ENCODE measurements at regions not wholly inside any gene's neighbourhood (a gene's known extent, or its start where the extent isn't known, plus 50 kb on each side); places are given as distances from the start of the nearest gene placed in this dataset.
"Not testable (repeated sequence)": the region's sequence is repeated elsewhere in the genome, so short reads cannot be mapped to it uniquely, and the experiment has no call there.

- H3K4me3 ChIP-seq (ENCODE audit: low read depth in 1 of 2, low read length in 2 of 2): no peak overlapping the region
- no peak overlapping the region for H3K27ac ChIP-seq (ENCODE audit: low read depth, low read length)
- no peak overlapping the region for H3K9ac ChIP-seq (ENCODE audit: low read depth in 1 of 2, low read length in 2 of 2)
- peaks cover 9 to 16% of the 10 kb centered on the region in 2 donors for H3K27me3 ChIP-seq (ENCODE audit: control insufficient read depth in 1 of 2, insufficient read depth in 2 of 2, low read length in 2 of 2)
- no peaks in the 10 kb centered on the region for H3K4me1 ChIP-seq (ENCODE audit: control insufficient read depth in 1 of 2, insufficient read depth in 2 of 2, low read length in 2 of 2)
- H3K36me3 ChIP-seq (ENCODE audit: control insufficient read depth in 1 of 2, insufficient read depth in 2 of 2, low read length in 2 of 2): no peaks in the 10 kb centered on the region
- H3K9me3 ChIP-seq (ENCODE audit: control insufficient read depth in 1 of 2, low read length in 2 of 2): no peaks in the 10 kb centered on the region
These were observed 99.9 kb downstream of the ANKRD18B start for GRCh38 chr9:33623658-33624586.

- not testable (repeated sequence) for H3K9ac ChIP-seq (ENCODE audit: low read depth in 1 of 2, low read length in 2 of 2); H3K4me1 ChIP-seq (ENCODE audit: control insufficient read depth in 1 of 2, insufficient read depth in 2 of 2, low read length in 2 of 2); H3K4me3 ChIP-seq (ENCODE audit: low read depth in 1 of 2, low read length in 2 of 2); H3K27ac ChIP-seq (ENCODE audit: low read depth, low read length); H3K9me3 ChIP-seq (ENCODE audit: control insufficient read depth in 1 of 2, low read length in 2 of 2); H3K36me3 ChIP-seq (ENCODE audit: control insufficient read depth in 1 of 2, insufficient read depth in 2 of 2, low read length in 2 of 2); H3K27me3 ChIP-seq (ENCODE audit: control insufficient read depth in 1 of 2, insufficient read depth in 2 of 2, low read length in 2 of 2)
These were observed 104.3 kb downstream of the ANKRD18B start for GRCh38 chr9:33628318-33628717.

- Histone ChIP-seq H3K4me1 (ENCODE audit: control insufficient read depth in 1 of 2, insufficient read depth in 2 of 2, low read length in 2 of 2) (no peaks in the 10 kb centered on the region), H3K9ac (ENCODE audit: low read depth in 1 of 2, low read length in 2 of 2) (no peak overlapping the region), H3K9me3 (ENCODE audit: control insufficient read depth in 1 of 2, low read length in 2 of 2) (no peaks in the 10 kb centered on the region), H3K27me3 (ENCODE audit: control insufficient read depth in 1 of 2, insufficient read depth in 2 of 2, low read length in 2 of 2) (peaks cover 0 to 8% of the 10 kb centered on the region in 2 donors), H3K4me3 (ENCODE audit: low read depth in 1 of 2, low read length in 2 of 2) (no peak overlapping the region), H3K27ac (ENCODE audit: low read depth, low read length) (no peak overlapping the region), H3K36me3 (ENCODE audit: control insufficient read depth in 1 of 2, insufficient read depth in 2 of 2, low read length in 2 of 2) (no peaks in the 10 kb centered on the region)
These were observed 104.9 kb downstream of the ANKRD18B start for GRCh38 chr9:33628865-33629410.

GRCh38 chr9:33633636-33634035 is 109.6 kb downstream of the ANKRD18B start:
- no peaks in the 10 kb centered on the region for H3K9me3 ChIP-seq (ENCODE audit: control insufficient read depth in 1 of 2, low read length in 2 of 2)
- no peaks in the 10 kb centered on the region for H3K4me1 ChIP-seq (ENCODE audit: control insufficient read depth in 1 of 2, insufficient read depth in 2 of 2, low read length in 2 of 2)
- no peak overlapping the region for H3K4me3 ChIP-seq (ENCODE audit: low read depth in 1 of 2, low read length in 2 of 2)
- H3K27me3 ChIP-seq (ENCODE audit: control insufficient read depth in 1 of 2, insufficient read depth in 2 of 2, low read length in 2 of 2): peaks cover 12 to 21% of the 10 kb centered on the region in 2 donors
- no peak overlapping the region for H3K9ac ChIP-seq (ENCODE audit: low read depth in 1 of 2, low read length in 2 of 2)
- H3K27ac ChIP-seq (ENCODE audit: low read depth, low read length): no peak overlapping the region
- no peaks in the 10 kb centered on the region for H3K36me3 ChIP-seq (ENCODE audit: control insufficient read depth in 1 of 2, insufficient read depth in 2 of 2, low read length in 2 of 2)

GRCh38 chr9:33637881-33638280 is 113.8 kb downstream of the ANKRD18B start:
- H3K27me3 ChIP-seq (ENCODE audit: control insufficient read depth in 1 of 2, insufficient read depth in 2 of 2, low read length in 2 of 2): peaks cover 19 to 24% of the 10 kb centered on the region in 2 donors
- H3K36me3 ChIP-seq (ENCODE audit: control insufficient read depth in 1 of 2, insufficient read depth in 2 of 2, low read length in 2 of 2): no peaks in the 10 kb centered on the region
- no peaks in the 10 kb centered on the region for H3K9me3 ChIP-seq (ENCODE audit: control insufficient read depth in 1 of 2, low read length in 2 of 2)
- H3K4me1 ChIP-seq (ENCODE audit: control insufficient read depth in 1 of 2, insufficient read depth in 2 of 2, low read length in 2 of 2): no peaks in the 10 kb centered on the region
- H3K9ac ChIP-seq (ENCODE audit: low read depth in 1 of 2, low read length in 2 of 2): no peak overlapping the region
- H3K27ac ChIP-seq (ENCODE audit: low read depth, low read length): no peak overlapping the region
- no peak overlapping the region for H3K4me3 ChIP-seq (ENCODE audit: low read depth in 1 of 2, low read length in 2 of 2)

GRCh38 chr9:33638391-33638915 is 114.4 kb downstream of the ANKRD18B start:
- H3K9ac ChIP-seq (ENCODE audit: low read depth in 1 of 2, low read length in 2 of 2): no peak overlapping the region
- H3K4me3 ChIP-seq (ENCODE audit: low read depth in 1 of 2, low read length in 2 of 2): no peak overlapping the region
- H3K27me3 ChIP-seq (ENCODE audit: control insufficient read depth in 1 of 2, insufficient read depth in 2 of 2, low read length in 2 of 2): peaks cover 19 to 26% of the 10 kb centered on the region in 2 donors
- H3K9me3 ChIP-seq (ENCODE audit: control insufficient read depth in 1 of 2, low read length in 2 of 2): no peaks in the 10 kb centered on the region
- H3K36me3 ChIP-seq (ENCODE audit: control insufficient read depth in 1 of 2, insufficient read depth in 2 of 2, low read length in 2 of 2): no peaks in the 10 kb centered on the region
- H3K27ac ChIP-seq (ENCODE audit: low read depth, low read length): no peak overlapping the region
- no peaks in the 10 kb centered on the region for H3K4me1 ChIP-seq (ENCODE audit: control insufficient read depth in 1 of 2, insufficient read depth in 2 of 2, low read length in 2 of 2)

- H3K27ac ChIP-seq (ENCODE audit: low read depth, low read length): no peak overlapping the region
- no peak overlapping the region for H3K9ac ChIP-seq (ENCODE audit: low read depth in 1 of 2, low read length in 2 of 2)
- H3K4me1 ChIP-seq (ENCODE audit: control insufficient read depth in 1 of 2, insufficient read depth in 2 of 2, low read length in 2 of 2): no peaks in the 10 kb centered on the region
- H3K4me3 ChIP-seq (ENCODE audit: low read depth in 1 of 2, low read length in 2 of 2): no peak overlapping the region
- H3K36me3 ChIP-seq (ENCODE audit: control insufficient read depth in 1 of 2, insufficient read depth in 2 of 2, low read length in 2 of 2): no peaks in the 10 kb centered on the region
- peaks cover 6 to 7% of the 10 kb centered on the region in 2 donors for H3K27me3 ChIP-seq (ENCODE audit: control insufficient read depth in 1 of 2, insufficient read depth in 2 of 2, low read length in 2 of 2)
- H3K9me3 ChIP-seq (ENCODE audit: control insufficient read depth in 1 of 2, low read length in 2 of 2): no peaks in the 10 kb centered on the region
These were observed 121.7 kb downstream of the ANKRD18B start for GRCh38 chr9:33645706-33646105.

GRCh38 chr9:33649463-33649862 is 125.4 kb downstream of the ANKRD18B start:
- H3K27ac ChIP-seq (ENCODE audit: low read depth, low read length): no peak overlapping the region
- H3K9me3 ChIP-seq (ENCODE audit: control insufficient read depth in 1 of 2, low read length in 2 of 2): no peaks in the 10 kb centered on the region
- H3K27me3 ChIP-seq (ENCODE audit: control insufficient read depth in 1 of 2, insufficient read depth in 2 of 2, low read length in 2 of 2): no peaks in the 10 kb centered on the region
- no peaks in the 10 kb centered on the region for H3K36me3 ChIP-seq (ENCODE audit: control insufficient read depth in 1 of 2, insufficient read depth in 2 of 2, low read length in 2 of 2)
- H3K4me1 ChIP-seq (ENCODE audit: control insufficient read depth in 1 of 2, insufficient read depth in 2 of 2, low read length in 2 of 2): no peaks in the 10 kb centered on the region
- H3K9ac ChIP-seq (ENCODE audit: low read depth in 1 of 2, low read length in 2 of 2): no peak overlapping the region
- H3K4me3 ChIP-seq (ENCODE audit: low read depth in 1 of 2, low read length in 2 of 2): no peak overlapping the region

- H3K9me3 ChIP-seq (ENCODE audit: control insufficient read depth in 1 of 2, low read length in 2 of 2): no peaks in the 10 kb centered on the region
- H3K9ac ChIP-seq (ENCODE audit: low read depth in 1 of 2, low read length in 2 of 2): no peak overlapping the region
- H3K4me3 ChIP-seq (ENCODE audit: low read depth in 1 of 2, low read length in 2 of 2): no peak overlapping the region
- H3K27ac ChIP-seq (ENCODE audit: low read depth, low read length): no peak overlapping the region
- H3K27me3 ChIP-seq (ENCODE audit: control insufficient read depth in 1 of 2, insufficient read depth in 2 of 2, low read length in 2 of 2): no peaks in the 10 kb centered on the region
- H3K4me1 ChIP-seq (ENCODE audit: control insufficient read depth in 1 of 2, insufficient read depth in 2 of 2, low read length in 2 of 2): no peaks in the 10 kb centered on the region
- no peaks in the 10 kb centered on the region for H3K36me3 ChIP-seq (ENCODE audit: control insufficient read depth in 1 of 2, insufficient read depth in 2 of 2, low read length in 2 of 2)
These were observed 127.1 kb downstream of the ANKRD18B start for GRCh38 chr9:33651125-33651524.

GRCh38 chr9:33659921-33660320 is 135.4 kb upstream of the PRSS3 start:
- no peak overlapping the region for H3K9ac ChIP-seq (ENCODE audit: low read depth in 1 of 2, low read length in 2 of 2)
- no peaks in the 10 kb centered on the region for H3K27me3 ChIP-seq (ENCODE audit: control insufficient read depth in 1 of 2, insufficient read depth in 2 of 2, low read length in 2 of 2)
- H3K4me3 ChIP-seq (ENCODE audit: low read depth in 1 of 2, low read length in 2 of 2): no peak overlapping the region
- no peaks in the 10 kb centered on the region for H3K4me1 ChIP-seq (ENCODE audit: control insufficient read depth in 1 of 2, insufficient read depth in 2 of 2, low read length in 2 of 2)
- no peaks in the 10 kb centered on the region for H3K36me3 ChIP-seq (ENCODE audit: control insufficient read depth in 1 of 2, insufficient read depth in 2 of 2, low read length in 2 of 2)
- H3K9me3 ChIP-seq (ENCODE audit: control insufficient read depth in 1 of 2, low read length in 2 of 2): no peaks in the 10 kb centered on the region
- no peak overlapping the region for H3K27ac ChIP-seq (ENCODE audit: low read depth, low read length)

All from duodenal mucosa (tissue), 2 donors.